Kidney (tissue), 13 donors: ENCODE measurements at regions not wholly inside any gene's neighbourhood (a gene's known extent, or its start where the extent isn't known, plus 50 kb on each side); places are given as distances from the start of the nearest gene placed in this dataset.

Experiments
- DNase-seq, 5 donors: peaks; one replicate each; pipeline ENCODE4 v3.0.0-alpha.2; 2013 to 2020
- FAIRE-seq: peaks from 2 replicates; lab custom pipeline; 2012; peaks lifted over from hg19 to GRCh38; lab: Jason Lieb, UNC
- H3K27ac ChIP-seq, 2 donors: one replicate each; pipeline ENCODE4 v1.7.0; 2013; ENCODE audit warnings: low read depth in 2 of 2, low read length in 2 of 2, inconsistent platforms in 1 of 2
- H3K27me3 ChIP-seq: one replicate; pipeline ENCODE4 v1.7.1; 2013; ENCODE audit warnings: low read length, inconsistent platforms; ENCODE audit not compliant: control insufficient read depth, insufficient read depth
- H3K36me3 ChIP-seq, 3 donors: one replicate each; pipeline versions ENCODE4 v1.7.0 to v1.7.1; 2013; ENCODE audit warnings: low read length in 3 of 3, control low read depth in 1 of 3, inconsistent platforms in 1 of 3; ENCODE audit not compliant: insufficient read depth in 3 of 3, control insufficient read depth in 2 of 3
- H3K4me1 ChIP-seq, 3 donors: one replicate each; pipeline versions ENCODE4 v1.7.0 to v1.7.1; 2013; ENCODE audit warnings: low read length in 3 of 3, inconsistent platforms in 1 of 3, low read depth in 1 of 3; ENCODE audit not compliant: control insufficient read depth in 2 of 3, insufficient read depth in 2 of 3
- H3K4me3 ChIP-seq, 3 donors: one replicate each; pipeline versions ENCODE4 v1.7.0 to v1.8.1; 2013; ENCODE audit warnings: low read length in 3 of 3, control low read depth in 1 of 3, inconsistent platforms in 1 of 3
- H3K9ac ChIP-seq, 3 donors: one replicate each; pipeline versions ENCODE4 v1.7.0 to v1.7.1; 2013; ENCODE audit warnings: low read length in 3 of 3, control low read depth in 1 of 3, inconsistent platforms in 1 of 3
- H3K9me3 ChIP-seq, 3 donors: one replicate each; pipeline versions ENCODE4 v1.7.0 to v1.7.1; 2013; ENCODE audit warnings: low read length in 3 of 3, control low read depth in 1 of 3, inconsistent platforms in 1 of 3; ENCODE audit not compliant: control insufficient read depth in 2 of 3, insufficient read depth in 1 of 3
- CTCF ChIP-seq: IDR thresholded peaks from 3 replicates; pipeline ENCODE4 v1.5.1; 2012; ENCODE audit warnings: mild to moderate bottlenecking, moderate library complexity, borderline replicate concordance; ENCODE audit not compliant: insufficient read depth; ENCODE audit errors: extremely low read depth
- intact Hi-C: fragments of 100-400 bp; cut with DNase I; formaldehyde crosslinking; loops from one replicate; pipeline ENCODE4 v1.11.1; 2022
- donor health status: control.
- donor health status: control.
- donor health status: control.
- donor health status: control.
- donor health status: control.
- donor health status: DM: yes; HTN: yes; CAD: no.
- donor health status: Normal renal cell carcinoma (clear cell type).

- no peaks in the 10 kb centered on the region for H3K4me1 ChIP-seq
- H3K9ac ChIP-seq = no peak overlapping the region
- no peak for TF ChIP-seq CTCF
- no peak overlapping the region for H3K27ac ChIP-seq
- FAIRE-seq = no peak
- no peak overlapping the region for H3K4me3 ChIP-seq
- peak in 3 of 5 donors; percentile 34 to 49 (median 38) for DNase-seq
- H3K27me3 ChIP-seq = no peaks in the 10 kb centered on the region
- H3K9me3 ChIP-seq = no peaks in the 10 kb centered on the region
- intact Hi-C loops = no loop called here
- H3K36me3 ChIP-seq = no peaks in the 10 kb centered on the region
Observed at GRCh38 chr6:167441715-167442206, 116.9 kb downstream of the TTLL2 start.

GRCh38 chr6:167442245-167442644, 117.4 kb downstream of the TTLL2 start:
- no peaks in the 10 kb centered on the region for H3K27me3 ChIP-seq
- no peak overlapping the region for H3K4me3 ChIP-seq
- intact Hi-C loops = no loop called here
- FAIRE-seq (no peak), DNase-seq (peak in 2 of 5 donors; percentile 60 to 66)
- H3K27ac ChIP-seq = no peak overlapping the region
- H3K9ac ChIP-seq = no peak overlapping the region
- no peaks in the 10 kb centered on the region for H3K4me1 ChIP-seq
- no peak for TF ChIP-seq CTCF
- no peaks in the 10 kb centered on the region for H3K36me3 ChIP-seq
- no peaks in the 10 kb centered on the region for H3K9me3 ChIP-seq

DNA sequence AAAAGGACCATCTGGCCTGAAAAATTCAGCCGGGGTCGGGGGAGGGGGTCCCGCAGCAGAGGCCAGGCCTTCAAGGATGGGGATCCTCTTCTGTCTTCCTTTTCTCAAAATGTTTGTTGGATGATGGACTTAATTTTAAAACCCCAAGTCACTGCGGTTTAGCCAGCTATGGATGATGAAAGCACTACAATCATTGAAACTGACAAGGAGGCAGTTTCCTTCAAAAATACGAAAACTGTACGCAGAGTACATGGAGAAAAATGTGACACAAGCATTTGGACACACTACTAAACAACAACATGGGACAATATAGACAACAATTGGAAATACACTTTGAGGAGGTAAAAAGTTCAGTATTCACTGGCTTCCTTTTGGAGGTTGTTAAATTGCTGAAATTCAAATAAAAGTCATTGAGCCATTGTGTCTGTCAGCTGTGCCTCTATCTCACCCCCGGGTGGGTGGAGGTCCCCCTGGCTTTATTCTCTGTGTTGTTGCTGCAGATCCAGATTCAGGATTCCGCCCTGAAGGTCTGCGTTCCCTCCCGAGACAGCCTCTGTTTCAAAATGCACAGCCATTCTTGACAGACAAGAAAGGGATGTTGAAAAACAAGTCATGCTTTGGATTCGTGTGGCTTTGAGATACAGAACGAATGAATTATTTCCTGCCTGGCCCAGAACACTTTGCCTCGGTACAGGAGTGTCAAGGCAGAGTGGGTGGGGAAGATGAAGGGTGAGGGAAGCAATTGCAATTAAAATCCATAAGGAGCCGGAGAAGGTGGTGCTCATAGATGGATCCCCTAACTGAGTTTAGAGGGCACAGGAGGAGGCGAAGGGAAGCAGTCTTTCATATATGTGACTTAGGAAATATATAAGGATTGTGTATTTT, 118.2 kb downstream of the TTLL2 start:
- FAIRE-seq (no peak), DNase-seq (no peak)
- TF ChIP-seq CTCF = no peak
- Histone ChIP-seq H3K36me3 (no peaks in the 10 kb centered on the region), H3K4me3 (no peak overlapping the region), H3K27me3 (no peaks in the 10 kb centered on the region), H3K4me1 (no peaks in the 10 kb centered on the region), H3K27ac (no peak overlapping the region), H3K9ac (no peak overlapping the region), H3K9me3 (no peaks in the 10 kb centered on the region)
- intact Hi-C loops = no loop called here
